ENCODE measurements at regions not wholly inside any gene's neighbourhood (a gene's known extent, or its start where the extent isn't known, plus 50 kb on each side); places are given as distances from the start of the nearest gene placed in this dataset.

DNA sequence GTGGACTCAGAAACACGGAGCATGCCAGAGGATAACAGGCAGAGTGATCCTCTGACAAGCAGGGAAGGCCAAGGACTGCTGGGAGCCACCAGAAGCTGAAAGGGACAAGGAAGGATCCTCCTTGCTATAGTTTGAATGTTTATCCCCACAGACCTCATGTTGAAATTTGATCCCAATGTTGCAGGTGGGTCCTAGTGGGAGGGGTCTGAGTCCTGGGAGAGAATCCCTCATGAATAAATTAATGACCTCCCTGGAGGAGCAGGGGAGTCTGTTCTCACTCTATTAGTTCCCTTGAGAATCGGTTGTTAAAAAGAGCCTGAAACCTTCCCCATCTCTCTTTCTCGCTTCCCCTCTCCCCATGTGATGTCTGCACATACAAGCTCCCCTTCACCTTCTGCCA is 124.4 kb downstream of the FBXO15 start:
- DNase-seq = peak; percentile 11

DNA sequence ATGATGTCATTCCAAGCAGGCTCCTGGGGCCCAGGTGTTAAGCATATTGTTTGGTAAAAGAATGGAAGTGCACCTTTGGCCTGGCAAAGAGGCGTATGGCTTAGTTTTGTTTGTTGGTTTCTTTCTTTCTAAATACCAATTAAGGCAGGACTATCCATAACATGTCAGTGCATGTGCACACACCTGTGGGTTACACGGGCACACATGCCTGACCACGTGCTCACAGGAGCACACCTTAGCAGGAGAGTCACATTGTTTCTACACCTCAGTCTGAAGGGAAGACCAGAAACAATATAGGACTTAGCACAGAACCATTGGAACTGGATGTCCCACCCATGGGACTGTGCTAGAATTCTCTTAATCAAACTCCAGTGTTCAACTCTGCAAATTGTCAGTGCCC is 127.8 kb downstream of the FBXO15 start:
- DNase-seq = no peak

DNA sequence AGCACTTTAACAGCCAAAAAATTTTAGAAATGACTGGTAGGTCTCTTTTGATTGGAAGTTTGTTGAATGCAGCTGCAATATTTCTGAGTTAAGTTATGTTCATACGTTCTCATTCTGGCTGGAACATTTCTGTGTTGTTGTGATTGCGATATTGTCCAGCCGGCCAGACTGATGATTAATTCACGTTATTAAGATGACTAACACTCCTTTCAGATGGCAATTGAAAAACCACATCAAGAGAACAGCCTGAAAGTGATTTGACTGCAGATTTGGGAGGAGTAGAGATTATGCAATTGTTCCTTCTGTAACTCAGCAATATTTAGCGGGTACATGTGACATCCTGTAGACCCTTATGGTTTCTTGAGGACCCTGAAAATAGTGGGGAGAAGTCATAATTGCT is 133.7 kb downstream of the FBXO15 start:
- DNase-seq = no peak

DNA sequence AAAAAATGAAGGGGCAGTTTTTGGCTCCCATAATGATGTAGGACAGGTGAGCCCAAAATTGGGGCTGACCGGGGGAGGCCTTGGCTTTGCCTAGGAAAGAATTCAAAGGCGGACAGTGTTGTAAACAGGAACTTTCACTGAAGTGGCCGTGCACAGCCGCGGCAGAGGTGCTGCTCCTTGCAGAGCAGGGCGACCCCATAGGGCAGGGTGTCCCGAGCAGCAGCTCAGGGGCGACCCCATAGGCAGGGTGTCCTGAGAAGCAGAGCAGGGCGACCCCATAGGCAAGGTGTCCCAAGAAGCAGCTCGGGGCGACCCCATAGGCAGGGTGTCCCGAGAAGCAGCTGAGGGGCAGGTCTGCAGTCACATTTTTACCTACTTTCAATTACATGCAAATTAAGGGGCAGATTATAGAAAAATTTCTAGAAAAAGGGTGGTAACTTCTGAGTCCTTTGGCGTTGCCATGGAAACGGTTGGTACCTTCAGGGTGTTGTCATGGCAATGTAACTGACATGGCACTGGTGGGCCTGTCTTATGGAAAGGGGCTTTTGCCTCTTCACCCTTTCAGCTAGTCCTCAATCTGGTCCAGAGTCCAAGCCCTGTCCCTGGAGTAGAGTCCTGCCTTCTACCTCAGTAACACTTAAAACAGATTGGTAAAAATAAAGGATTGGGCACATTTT is 134.5 kb downstream of the FBXO15 start:
- DNase-seq = no peak

DNA sequence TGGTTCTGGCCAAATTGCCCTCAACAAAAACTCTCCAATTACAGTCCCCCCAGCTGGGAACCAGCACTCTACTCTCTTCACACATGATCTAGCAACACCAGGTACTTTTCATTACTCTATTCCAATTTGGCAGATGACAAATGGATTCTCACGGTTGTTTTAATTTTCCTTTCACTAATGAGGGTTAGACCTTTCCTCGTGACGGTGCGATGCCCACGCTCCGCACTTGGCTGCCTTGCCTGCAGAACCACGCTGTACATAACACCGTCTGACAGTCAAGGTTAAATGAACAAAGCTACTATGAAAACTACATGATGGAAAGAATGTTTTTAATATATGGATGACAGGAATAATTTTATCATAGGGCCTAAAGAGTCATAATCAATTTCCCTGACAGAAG is 141.5 kb downstream of the FBXO15 start:
- DNase-seq = no peak

DNA sequence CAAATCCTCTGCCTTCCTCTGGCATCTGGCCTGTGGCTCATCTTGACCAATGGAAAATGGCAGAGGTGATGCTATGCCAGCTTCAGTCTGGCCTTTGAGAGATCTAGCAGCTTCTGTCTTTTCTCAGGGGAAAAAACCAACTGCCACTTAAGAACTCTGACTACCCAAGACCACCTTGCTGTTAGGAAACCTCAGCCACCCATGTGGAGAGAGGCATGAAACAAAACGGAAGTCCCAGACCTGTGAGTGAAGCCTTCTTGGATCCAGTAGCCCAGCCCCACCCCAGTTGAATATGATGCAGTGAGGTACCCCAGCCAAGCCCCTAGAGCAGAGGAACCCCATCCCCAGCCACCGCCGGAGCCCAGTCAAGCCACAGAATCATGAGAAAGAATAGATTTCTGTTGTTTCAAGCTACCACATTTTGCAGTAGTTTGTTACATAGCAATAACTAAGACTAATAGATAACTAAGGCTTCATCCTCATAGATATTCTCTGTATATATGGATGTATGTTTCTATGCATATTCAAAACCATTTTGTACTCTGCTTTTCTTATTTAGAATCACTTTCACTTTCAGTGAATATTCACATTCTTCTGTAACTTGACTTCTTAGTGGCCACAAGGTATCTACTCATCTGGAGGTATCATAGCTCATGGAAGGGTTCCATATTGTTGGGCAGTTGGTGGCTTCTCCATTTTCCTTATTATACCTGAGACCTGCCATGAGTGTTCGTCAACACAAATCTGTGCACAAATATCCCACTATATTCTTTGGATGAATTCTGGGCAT is 142.1 kb downstream of the FBXO15 start:
- no peak for DNase-seq

DNA sequence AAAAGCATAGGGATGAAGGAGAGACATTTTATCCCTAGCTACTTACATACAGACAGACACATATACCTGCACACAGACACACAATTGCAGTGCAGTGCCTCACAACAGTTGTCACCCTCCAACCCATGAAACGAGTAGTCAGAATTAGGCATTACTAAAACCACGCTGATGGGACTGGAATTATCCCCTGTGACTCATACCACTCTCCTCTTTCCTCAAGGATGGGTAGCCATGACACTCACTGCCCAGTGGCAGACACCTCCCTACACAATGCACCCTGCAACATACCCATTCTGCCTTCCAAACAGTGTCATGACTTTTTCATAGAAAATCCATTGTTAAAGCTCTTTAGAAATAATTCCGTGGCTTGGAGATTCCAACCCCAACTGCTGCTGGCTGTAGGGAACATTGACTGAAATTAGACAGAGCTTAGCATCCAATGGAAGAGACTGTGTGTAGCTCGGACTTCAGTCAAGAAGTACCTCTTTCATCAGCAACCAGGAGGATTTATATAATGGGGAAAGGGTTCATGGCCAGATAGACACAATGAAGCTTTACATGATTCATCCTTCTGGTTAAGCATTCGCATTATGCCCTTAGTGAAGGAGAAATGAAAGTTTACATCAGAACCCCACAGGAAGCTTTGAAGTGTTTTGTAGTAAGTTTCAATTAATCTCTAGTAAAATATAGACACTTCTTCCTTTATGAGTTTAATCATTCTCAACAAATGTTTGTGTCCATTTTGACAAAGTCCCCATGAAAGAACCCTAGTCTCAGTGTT is 155.2 kb downstream of the FBXO15 start:
- DNase-seq = no peak

DNA sequence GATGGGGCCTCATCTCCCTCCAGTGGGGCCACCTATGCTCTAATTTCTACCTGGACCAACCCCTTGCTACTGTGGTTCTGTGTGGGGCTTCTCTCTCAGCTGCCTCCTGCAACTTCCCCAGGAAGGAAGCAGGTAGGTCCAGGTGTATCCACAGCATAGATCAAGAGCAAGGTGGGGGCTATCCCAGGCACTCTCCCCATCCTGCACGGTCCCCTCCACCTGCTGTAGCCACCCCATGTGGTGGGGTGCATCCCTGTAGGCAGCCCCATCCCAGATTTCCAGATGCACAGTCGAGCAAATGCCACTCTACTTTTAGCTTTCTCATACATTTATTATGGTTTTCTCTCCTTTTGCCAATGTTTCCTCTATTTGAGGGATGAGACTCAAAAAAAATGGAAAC is 156.1 kb downstream of the FBXO15 start:
- DNase-seq = no peak

DNA sequence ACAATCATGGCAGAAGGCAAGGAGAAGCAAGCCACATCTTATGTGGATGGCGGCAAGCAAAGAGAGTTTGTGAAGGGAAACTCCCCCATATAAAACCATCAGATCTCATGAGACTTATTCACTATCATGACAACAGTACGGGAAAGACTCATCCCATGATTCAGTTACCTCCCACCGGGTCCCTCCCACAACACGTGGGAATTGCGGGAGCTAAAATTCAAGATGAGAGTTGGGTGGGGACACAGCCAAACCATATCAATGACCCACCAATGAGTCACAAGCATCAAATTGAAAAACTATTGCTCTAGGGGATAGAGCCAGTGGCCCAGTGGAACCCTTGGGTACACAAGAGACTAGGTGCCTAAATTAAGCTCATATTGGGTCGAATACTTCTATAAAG is 157.4 kb downstream of the FBXO15 start:
- DNase-seq = no peak

DNA sequence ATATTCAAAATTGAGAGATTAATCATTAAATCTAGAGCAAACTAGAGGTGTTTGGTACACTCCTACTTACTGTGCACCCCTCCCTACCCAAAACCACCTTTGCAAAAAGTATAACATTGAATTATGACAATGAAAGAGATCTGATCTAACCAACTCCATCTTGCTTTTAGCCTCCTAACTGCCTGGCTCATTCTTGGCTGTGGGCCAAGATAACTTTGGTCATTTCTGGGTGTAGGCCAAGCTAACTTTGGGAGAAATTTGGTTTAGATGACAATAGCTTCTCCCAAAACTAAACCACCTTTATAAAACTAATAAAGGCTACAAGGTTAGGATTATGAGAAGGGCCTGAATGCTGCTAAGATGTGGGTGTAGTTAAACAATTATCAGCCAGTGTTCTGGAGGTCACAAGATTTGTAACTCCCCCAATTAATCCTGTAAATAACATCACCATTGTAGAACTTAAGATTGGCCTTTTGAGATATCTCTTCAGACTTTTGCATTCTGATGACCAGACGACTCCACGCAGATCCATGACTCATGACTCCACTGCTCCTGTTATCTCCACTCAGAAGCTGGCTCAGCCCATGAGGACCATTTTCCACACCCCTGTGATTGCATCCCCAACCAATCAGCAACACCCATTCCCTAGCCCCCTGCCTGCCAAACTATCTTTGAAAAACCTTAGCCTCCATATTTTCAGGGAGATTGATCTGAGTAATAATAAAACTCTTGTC is 160.2 kb downstream of the FBXO15 start:
- DNase-seq = no peak

DNA sequence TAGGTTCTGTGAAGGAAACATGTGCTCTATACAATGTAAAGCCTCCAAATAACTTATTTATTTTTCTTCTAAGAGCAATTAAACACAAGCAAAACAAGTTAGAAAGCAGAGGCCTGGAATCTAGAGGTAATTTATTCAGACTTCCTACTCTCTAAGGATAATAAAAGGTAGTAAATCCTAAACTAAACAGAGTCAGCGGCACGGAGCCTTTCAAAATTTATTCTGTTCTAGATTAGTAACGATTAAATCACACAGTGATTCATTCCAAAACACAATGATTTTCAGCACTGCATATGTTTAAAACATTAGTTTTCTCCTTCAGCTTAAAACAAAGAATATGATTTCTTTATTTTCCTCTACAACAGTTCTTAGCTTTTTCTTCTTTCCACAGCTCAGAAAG is 160.9 kb downstream of the FBXO15 start:
- no peak for DNase-seq

DNA sequence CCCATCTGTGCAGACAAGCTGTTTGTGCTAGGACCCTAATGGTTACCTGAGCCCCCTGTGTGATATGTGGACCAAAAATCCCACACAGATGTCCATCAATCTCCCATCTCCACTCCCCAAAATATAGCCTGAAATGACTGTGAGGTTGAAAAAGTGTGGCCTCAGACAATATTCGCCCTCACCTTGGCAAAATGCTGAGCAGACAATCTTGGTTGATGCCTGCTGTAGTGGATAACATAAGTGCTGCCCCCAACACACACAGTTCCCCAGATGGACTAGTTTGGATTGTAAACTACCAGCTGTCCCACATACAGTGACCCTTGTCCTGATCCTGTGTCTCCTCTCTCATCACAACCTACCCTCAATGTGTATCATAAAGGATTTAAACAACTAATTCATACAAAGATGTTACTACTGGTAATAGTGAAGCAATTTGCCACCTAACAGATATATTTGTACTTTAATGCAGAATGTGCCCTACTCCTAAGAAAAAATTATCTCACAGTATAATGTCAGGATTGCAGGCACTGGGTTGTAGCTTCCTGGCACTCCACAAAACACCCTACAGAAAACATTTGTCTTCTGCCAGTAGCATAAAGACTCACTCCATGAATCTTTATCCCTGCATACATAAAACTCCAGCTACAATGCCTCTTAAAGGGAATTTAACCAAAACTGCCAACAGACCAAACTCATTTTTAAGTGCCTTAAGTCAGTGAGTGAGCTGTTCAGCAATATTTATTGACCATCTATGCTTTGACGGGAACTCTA is 161.6 kb downstream of the FBXO15 start:
- no peak for DNase-seq

DNA sequence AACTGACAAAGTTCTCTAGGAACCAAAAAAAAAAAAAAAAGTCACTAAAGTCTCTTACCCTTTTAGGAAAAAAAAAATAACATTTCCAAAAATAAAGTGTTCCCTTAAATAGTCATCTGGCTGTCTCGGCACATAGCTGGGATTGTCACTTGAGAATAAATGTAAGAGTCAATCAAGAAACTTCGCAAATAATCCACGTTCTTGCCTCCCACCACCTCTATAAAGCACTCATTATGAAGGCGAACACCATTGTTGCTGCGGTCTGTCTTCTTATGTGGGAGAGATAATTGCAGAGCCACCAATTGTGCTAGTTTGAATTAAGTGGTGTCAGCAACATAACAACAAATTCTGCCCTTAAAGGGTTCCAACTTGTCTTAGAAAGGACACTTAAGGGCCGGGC is 163.7 kb downstream of the FBXO15 start:
- DNase-seq = no peak

DNA sequence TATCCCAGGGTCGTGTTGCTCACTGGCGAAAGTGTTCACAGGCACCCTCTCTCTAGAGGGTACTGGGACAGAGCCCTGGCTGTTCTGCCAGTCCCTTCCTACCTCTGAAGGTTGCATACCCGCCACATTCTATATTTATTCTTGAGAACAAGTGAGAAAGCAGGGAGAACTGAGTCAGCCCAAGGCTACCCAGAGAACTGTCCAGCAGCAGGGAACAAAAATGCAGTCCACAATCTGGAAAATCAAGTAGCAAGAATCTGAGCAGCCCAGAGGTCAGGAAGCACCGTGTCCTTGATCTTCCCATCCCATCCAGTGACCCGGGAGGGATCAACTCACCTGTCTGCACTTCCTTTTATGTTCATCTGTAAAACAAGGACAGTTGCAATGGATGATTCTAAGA is 164.1 kb downstream of the FBXO15 start:
- DNase-seq = no peak

DNA sequence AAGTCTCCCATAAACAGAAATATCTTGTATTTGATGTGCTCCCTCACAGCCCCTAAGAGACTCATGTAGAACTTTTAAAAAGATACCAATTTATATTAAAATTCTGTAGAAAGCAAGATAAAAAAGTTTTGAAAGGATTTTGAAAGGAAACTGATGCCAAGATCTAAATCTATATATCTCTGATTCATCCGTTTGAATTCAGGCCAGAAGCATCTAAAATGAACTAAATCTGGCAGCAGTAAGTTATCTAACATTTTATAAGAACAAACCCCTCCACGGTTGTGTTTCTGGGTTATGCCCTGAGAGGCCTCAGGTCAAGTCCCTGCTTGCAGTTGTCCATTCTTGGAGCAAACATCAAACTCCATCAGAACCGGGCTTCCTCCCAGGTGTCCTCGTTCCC is 165.8 kb downstream of the FBXO15 start:
- DNase-seq = no peak

DNA sequence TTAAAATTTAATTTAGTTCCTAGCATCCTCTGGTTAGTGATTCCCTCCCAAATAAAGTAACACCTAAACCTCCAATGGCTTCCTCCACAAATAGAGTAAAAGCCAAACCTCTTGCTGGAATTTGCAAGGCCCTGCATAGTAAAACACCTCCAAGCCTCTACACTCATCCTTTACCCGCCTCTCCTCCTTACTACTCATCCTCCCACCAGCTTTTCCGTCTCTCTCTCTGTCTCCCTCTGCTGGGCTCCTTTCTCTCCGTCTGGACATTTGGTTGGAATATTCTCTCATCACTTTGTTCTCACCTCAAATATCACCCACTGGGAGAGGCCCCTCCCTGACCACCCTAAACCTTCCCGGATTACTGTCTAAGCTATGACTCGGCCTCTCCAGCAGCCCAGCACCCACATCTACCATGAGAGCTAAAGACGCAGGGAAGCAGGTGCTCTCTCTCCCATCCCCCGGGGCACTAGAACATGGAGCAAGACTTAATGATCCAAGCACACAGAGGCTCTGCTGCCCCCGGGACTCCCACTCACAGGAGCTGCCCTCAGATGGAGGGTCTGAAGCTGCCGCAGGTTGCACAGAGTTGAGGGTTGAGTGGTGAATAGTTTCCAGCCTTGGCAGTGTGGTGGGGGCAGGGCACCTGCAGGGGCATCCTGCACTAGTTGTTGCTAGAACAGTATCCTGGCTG is 167.2 kb downstream of the FBXO15 start:
- DNase-seq = no peak

DNA sequence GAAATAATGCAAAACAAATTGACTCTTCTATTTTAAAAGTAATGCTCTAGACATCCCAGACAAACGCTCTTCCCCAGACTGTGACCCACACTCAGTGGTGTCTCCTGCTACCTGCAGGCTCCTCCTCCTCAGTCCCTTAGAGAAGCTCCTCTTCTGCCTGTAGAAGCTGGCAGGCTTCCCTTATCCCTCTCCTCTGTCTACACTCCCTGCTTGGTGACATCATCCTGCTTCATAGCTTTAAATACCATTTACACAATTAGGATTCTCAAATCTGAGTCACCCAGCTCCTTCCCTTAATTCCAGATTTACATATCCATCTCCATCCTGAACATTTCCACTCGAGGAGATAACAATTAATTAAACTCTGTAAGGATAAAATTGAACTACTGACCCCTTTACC is 167.9 kb downstream of the FBXO15 start:
- DNase-seq = no peak

DNA sequence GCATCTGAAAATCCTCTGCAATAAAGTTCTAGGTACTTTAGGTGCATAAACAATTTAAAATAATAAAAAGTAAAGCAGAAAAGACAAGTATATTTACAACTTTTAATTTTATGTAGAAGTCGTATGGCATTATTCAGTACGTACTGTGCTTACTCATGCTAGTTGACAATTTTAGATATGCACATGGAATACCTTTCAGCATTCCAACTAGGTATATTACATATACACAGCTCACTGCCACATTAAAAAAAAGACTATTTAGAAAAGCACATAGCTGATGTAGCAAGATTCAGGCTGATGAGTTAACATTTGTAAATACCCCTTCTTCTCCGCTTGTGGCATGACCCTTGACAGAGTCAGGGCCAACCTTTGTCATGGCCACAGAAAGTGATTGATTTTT is 171.2 kb downstream of the FBXO15 start:
- DNase-seq = no peak

DNA sequence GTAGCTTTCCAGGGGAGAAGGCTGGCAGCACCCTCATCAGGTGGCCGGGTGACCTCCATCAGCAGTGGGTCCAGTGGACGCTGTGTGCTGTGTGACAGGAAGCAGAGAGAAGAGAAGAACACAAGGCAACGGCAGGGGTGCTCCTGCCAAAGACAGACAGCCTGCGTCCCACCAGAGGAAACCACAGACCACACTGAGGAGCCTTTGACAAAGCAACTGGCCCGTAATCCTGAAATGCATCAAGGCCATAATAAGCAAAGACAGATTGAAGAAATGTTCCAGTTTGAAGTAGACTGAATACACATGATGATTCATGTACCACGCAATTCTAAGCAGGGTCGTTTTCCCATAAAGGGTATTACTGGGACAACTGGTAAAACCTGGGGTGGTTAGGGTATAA is 172.4 kb downstream of the FBXO15 start:
- no peak for DNase-seq

DNA sequence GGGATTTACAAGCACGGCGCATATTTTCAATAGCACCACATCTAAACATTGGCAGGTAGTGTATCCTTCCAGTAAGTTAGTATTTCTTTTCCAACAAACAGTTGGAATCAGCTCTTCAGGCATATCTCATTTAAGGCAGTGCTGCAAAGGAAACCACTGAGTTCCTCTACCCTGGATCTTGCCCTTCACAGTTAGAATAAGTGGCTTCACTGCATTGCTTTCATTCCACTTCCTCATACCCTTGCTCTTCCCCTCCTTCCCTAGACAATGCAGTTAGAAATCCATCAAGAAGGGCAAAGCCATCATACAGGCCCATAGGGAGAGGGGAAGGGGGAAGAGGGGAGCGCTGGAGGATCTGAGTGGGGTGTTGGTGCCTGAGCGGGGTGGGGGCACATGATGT is 173.7 kb downstream of the FBXO15 start:
- no peak for DNase-seq

DNA sequence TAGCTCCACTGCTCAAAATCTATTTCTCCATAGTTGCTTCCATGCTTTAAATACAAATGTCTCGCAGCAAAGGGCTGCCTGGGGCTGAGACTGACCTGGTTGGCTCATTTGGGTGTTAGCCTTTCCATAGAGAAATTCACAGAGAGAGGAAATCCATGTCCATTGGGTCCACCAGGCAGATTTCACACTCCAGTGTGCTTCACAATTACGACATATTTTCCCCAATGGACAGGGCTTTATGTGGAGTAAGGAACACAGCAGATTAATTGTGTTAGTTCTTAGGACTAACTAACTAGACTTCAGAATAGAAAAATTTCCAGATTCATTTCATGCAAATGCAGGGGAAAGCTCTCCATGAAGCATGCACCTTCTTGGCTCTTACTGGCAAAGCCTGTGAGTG is 180.7 kb downstream of the FBXO15 start:
- no peak for DNase-seq

DNA sequence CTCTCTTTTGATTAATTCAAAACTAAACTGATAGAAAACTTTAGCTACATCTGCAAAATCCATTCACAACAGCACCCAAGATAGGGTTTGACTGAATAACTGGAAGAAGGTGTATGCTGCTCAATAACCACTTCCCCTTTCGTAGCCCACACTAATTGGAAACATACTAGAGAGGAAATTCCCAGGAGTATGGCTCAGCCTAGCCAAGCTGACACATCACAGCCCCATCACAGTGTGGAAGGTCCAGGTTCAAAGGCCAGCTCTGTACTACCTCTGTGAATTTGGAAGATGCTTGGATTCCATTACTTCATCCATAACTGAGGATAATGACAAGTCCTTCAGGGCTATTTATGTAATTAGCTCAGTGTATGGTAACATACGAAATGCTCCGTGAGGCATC is 185.4 kb downstream of the FBXO15 start:
- no peak for DNase-seq
